WTC11 (cell line): ENCODE measurements at regions not wholly inside any gene's neighbourhood (a gene's known extent, or its start where the extent isn't known, plus 50 kb on each side); places are given as distances from the start of the nearest gene placed in this dataset.

ENCODE experiments used
- ATAC-seq: fragments of 200-7000 bp; cut with Tn5 transposase; 2 replicates; pipeline ENCODE4 v1.10.0; 2021; ENCODE audit warnings: mild to moderate bottlenecking, moderate library complexity
- CTCF ChIA-PET: fragments of 300-600 bp; sonication (Branson Sonifier 250); formaldehyde crosslinking; loops from one replicate; lab custom pipeline; 2021; ENCODE audit warnings: antibody characterized with exemption; lab: Charles Lee
- POLR2A ChIA-PET: fragments of 350-600 bp; sonication (Branson Sonifier 250); formaldehyde crosslinking; loops from one replicate; lab custom pipeline; 2021; ENCODE audit warnings: antibody characterized with exemption; lab: Charles Lee
- DNase-seq: peaks from one replicate; pipeline ENCODE4 v3.0.0; 2021; ENCODE audit warnings: low spot score
- H3K27ac Mint-ChIP-seq: 2 replicates; pipeline ENCODE4 v1.8.0; 2021; ENCODE audit warnings: mixed read lengths
- H3K27me3 Mint-ChIP-seq: 2 replicates; pipeline ENCODE4 v1.8.0; 2021; ENCODE audit warnings: low read depth, mild to moderate bottlenecking, moderate library complexity, mixed read lengths
- H3K36me3 Mint-ChIP-seq: 2 replicates; pipeline ENCODE4 v1.8.0; 2021; ENCODE audit warnings: mixed read lengths
- H3K4me1 Mint-ChIP-seq: 2 replicates; pipeline ENCODE4 v1.8.0; 2022; ENCODE audit warnings: mixed read lengths
- H3K4me3 Mint-ChIP-seq: 2 replicates; pipeline ENCODE4 v1.8.0; 2021; ENCODE audit warnings: mild to moderate bottlenecking, moderate library complexity, mixed read lengths
- H3K9me3 Mint-ChIP-seq: 2 replicates; pipeline ENCODE4 v1.8.0; 2021; ENCODE audit warnings: mixed read lengths
- AR ChIP-seq: fragments of 250-450 bp; sonication (Bioruptor Pico); IDR thresholded peaks from 2 replicates; pipeline ENCODE4 v1.9.0; 2021; ENCODE audit warnings: mild to moderate bottlenecking
- ATF3 ChIP-seq: sonication (generic); formaldehyde crosslinking; conservative IDR thresholded peaks from 2 replicates; pipeline ENCODE4 v1.8.1; 2022; ENCODE audit warnings: mild to moderate bottlenecking, missing genetic modification reagents
- ATF6 ChIP-seq: sonication (generic); formaldehyde crosslinking; IDR thresholded peaks from 2 replicates; pipeline ENCODE4 v1.8.1; 2023; ENCODE audit warnings: mild to moderate bottlenecking, missing genetic modification reagents
- E2F4 ChIP-seq: sonication (generic); formaldehyde crosslinking; IDR thresholded peaks from 2 replicates; pipeline ENCODE4 v1.8.1; 2022; ENCODE audit warnings: low read depth, mild to moderate bottlenecking, moderate library complexity, missing genetic modification reagents, borderline replicate concordance
- FOXJ3 ChIP-seq: sonication (generic); formaldehyde crosslinking; IDR thresholded peaks from 2 replicates; pipeline ENCODE4 v1.9.0; 2021; ENCODE audit warnings: missing genetic modification reagents, mild to moderate bottlenecking, borderline replicate concordance
- FOXP1 ChIP-seq: sonication (generic); formaldehyde crosslinking; IDR thresholded peaks from 2 replicates; pipeline ENCODE4 v1.8.0; 2022; ENCODE audit warnings: missing genetic modification reagents, mild to moderate bottlenecking, moderate library complexity, borderline replicate concordance
- GTF2I ChIP-seq: fragments of 250-450 bp; sonication (Bioruptor Pico); conservative IDR thresholded peaks from 2 replicates; pipeline ENCODE4 v1.4.0; 2021; ENCODE audit warnings: mild to moderate bottlenecking
- HMGA2 ChIP-seq: fragments of 250-450 bp; sonication (Bioruptor Pico); IDR thresholded peaks from 2 replicates; pipeline ENCODE4 v1.4.0; 2021; ENCODE audit warnings: mild to moderate bottlenecking, moderate library complexity
- HMGXB4 ChIP-seq: sonication (generic); formaldehyde crosslinking; IDR thresholded peaks from 2 replicates; pipeline ENCODE4 v1.8.1; 2023; ENCODE audit warnings: mild to moderate bottlenecking, moderate library complexity, missing genetic modification reagents
- IRF1 ChIP-seq: sonication (generic); formaldehyde crosslinking; IDR thresholded peaks from 2 replicates; pipeline ENCODE4 v1.8.0; 2023; ENCODE audit warnings: missing genetic modification reagents
- JAZF1 ChIP-seq: fragments of 250-450 bp; sonication (Bioruptor Pico); IDR thresholded peaks from 2 replicates; pipeline ENCODE4 v1.9.0; 2021; ENCODE audit warnings: moderate library complexity, mild to moderate bottlenecking, inconsistent platforms
- JUN ChIP-seq: sonication (generic); formaldehyde crosslinking; IDR thresholded peaks from 2 replicates; pipeline ENCODE4 v1.8.0; 2023; ENCODE audit warnings: mild to moderate bottlenecking, missing genetic modification reagents
- NFE2L1 ChIP-seq: sonication (generic); formaldehyde crosslinking; IDR thresholded peaks from 2 replicates; pipeline ENCODE4 v1.8.1; 2023; ENCODE audit warnings: missing genetic modification reagents
- NR2C2 ChIP-seq: sonication (generic); formaldehyde crosslinking; IDR thresholded peaks from 2 replicates; pipeline ENCODE4 v1.8.0; 2022; ENCODE audit warnings: mild to moderate bottlenecking, missing genetic modification reagents
- PRRX2 ChIP-seq: fragments of 250-450 bp; sonication (Bioruptor Pico); IDR thresholded peaks from 2 replicates; pipeline ENCODE4 v1.8.0; 2021; ENCODE audit warnings: mild to moderate bottlenecking
- SMAD3 ChIP-seq: sonication (generic); formaldehyde crosslinking; IDR thresholded peaks from 2 replicates; pipeline ENCODE4 v1.8.0; 2022; ENCODE audit warnings: missing genetic modification reagents, mild to moderate bottlenecking, borderline replicate concordance
- SP1 ChIP-seq: sonication (generic); formaldehyde crosslinking; conservative IDR thresholded peaks from 2 replicates; pipeline ENCODE4 v1.8.1; 2022; ENCODE audit warnings: missing genetic modification reagents
- TEAD1 ChIP-seq: sonication (generic); formaldehyde crosslinking; IDR thresholded peaks from 2 replicates; pipeline ENCODE4 v1.8.0; 2022; ENCODE audit warnings: mild to moderate bottlenecking, missing genetic modification reagents
- ZMAT4 ChIP-seq: fragments of 250-450 bp; sonication (Bioruptor Pico); IDR thresholded peaks from 2 replicates; pipeline ENCODE4 v1.9.0; 2021; ENCODE audit warnings: mild to moderate bottlenecking
- ZNF317 ChIP-seq: sonication (generic); formaldehyde crosslinking; IDR thresholded peaks from 2 replicates; pipeline ENCODE4 v1.8.1; 2023; ENCODE audit warnings: low read depth, mild to moderate bottlenecking, moderate library complexity, missing genetic modification reagents, borderline replicate concordance
- ZNF396 ChIP-seq: fragments of 250-450 bp; sonication (Bioruptor Pico); IDR thresholded peaks from 2 replicates; pipeline ENCODE4 v1.8.0; 2021; ENCODE audit warnings: mild to moderate bottlenecking, moderate library complexity, borderline replicate concordance
- ZNF425 ChIP-seq: fragments of 250-450 bp; sonication (Bioruptor Pico); conservative IDR thresholded peaks from 2 replicates; pipeline ENCODE4 v1.9.0; 2021; ENCODE audit warnings: mild to moderate bottlenecking
- ZNF671 ChIP-seq: fragments of 250-450 bp; sonication (Bioruptor Pico); IDR thresholded peaks from 2 replicates; pipeline ENCODE4 v1.8.0; 2021; ENCODE audit warnings: mild to moderate bottlenecking
- ZSCAN18 ChIP-seq: fragments of 250-450 bp; sonication (Bioruptor Pico); IDR thresholded peaks from 2 replicates; pipeline ENCODE4 v2.1.2; 2022; ENCODE audit warnings: mild to moderate bottlenecking, moderate library complexity

GRCh38 chr6:78243519-78243918 is 590.7 kb downstream of the MEI4 start:
- H3K4me1 Mint-ChIP-seq = no peaks in the 10 kb centered on the region
- ChIA-PET POLR2A (no interaction called here), CTCF (interaction anchor here (0.6 kb wide), 1 partner anchor 567 kb away, joined by 3 read pairs; no protein-coding TSS in a partner anchor)
- H3K36me3 Mint-ChIP-seq = no peaks in the 10 kb centered on the region; the same call in 1 of the 2 replicates
- H3K27me3 Mint-ChIP-seq = no peaks in the 10 kb centered on the region
- ATAC-seq = no peak
- H3K27ac Mint-ChIP-seq = no peak overlapping the region
- H3K9me3 Mint-ChIP-seq = peaks cover 13% of the 10 kb centered on the region; the same call in 1 of the 2 replicates
- no peak overlapping the region for H3K4me3 Mint-ChIP-seq
- TF ChIP-seq HMGA2 (no peak), ZNF396 (CRISPR knock-in tag) (no peak), ZSCAN18 (CRISPR knock-in tag) (no peak), ATF3 (no peak), SMAD3 (CRISPR knock-in tag) (no peak), NR2C2 (CRISPR knock-in tag) (no peak), PRRX2 (CRISPR knock-in tag) (no peak)
- no peak for DNase-seq

- DNase-seq (no peak), ATAC-seq (no peak)
- Mint-ChIP-seq H3K27ac (no peak overlapping the region), H3K27me3 (no peaks in the 10 kb centered on the region), H3K4me3 (no peak overlapping the region), H3K9me3 (no peaks in the 10 kb centered on the region), H3K36me3 (no peaks in the 10 kb centered on the region), H3K4me1 (peaks cover 5% of the 10 kb centered on the region)
- POLR2A ChIA-PET = no interaction called here
- CTCF ChIA-PET = no interaction called here
- TF ChIP-seq ZNF671 (no peak), ZNF317 (no peak), JUN (CRISPR knock-in tag) (no peak), PRRX2 (CRISPR knock-in tag) (no peak), ATF6 (CRISPR knock-in tag) (no peak), HMGXB4 (no peak), ZMAT4 (CRISPR knock-in tag) (no peak), FOXP1 (CRISPR knock-in tag) (no peak), FOXJ3 (CRISPR knock-in tag) (no peak), NFE2L1 (CRISPR knock-in tag) (no peak), SP1 (CRISPR knock-in tag) (no peak), TEAD1 (CRISPR knock-in tag) (no peak), GTF2I (CRISPR knock-in tag) (no peak), AR (CRISPR knock-in tag) (no peak), E2F4 (CRISPR knock-in tag) (no peak), JAZF1 (CRISPR knock-in tag) (no peak), ZNF425 (CRISPR knock-in tag) (no peak), IRF1 (CRISPR knock-in tag) (no peak)
These were observed 599.1 kb downstream of the MEI4 start for GRCh38 chr6:78251931-78252330.
